GM18507 (cell line): ENCODE measurements at regions not wholly inside any gene's neighbourhood (a gene's known extent, or its start where the extent isn't known, plus 50 kb on each side); places are given as distances from the start of the nearest gene placed in this dataset.
"Not testable (repeated sequence)": the region's sequence is repeated elsewhere in the genome, so short reads cannot be mapped to it uniquely, and the experiment has no call there.

Experiments
- DNase-seq: peaks from one replicate; pipeline ENCODE4 v3.0.0; 2011; ENCODE audit warnings: low read depth; ENCODE audit not compliant: insufficient read length; ENCODE audit errors: extremely low spot score
- FAIRE-seq: peaks from 2 replicates; lab custom pipeline; 2011; peaks lifted over from hg19 to GRCh38; lab: Jason Lieb, UNC

GRCh38 chr17:34000639-34001038 is 254.4 kb upstream of the CCL2 start:
- DNase-seq (no peak), FAIRE-seq (no peak)

GRCh38 chr17:34001246-34001645 is 253.8 kb upstream of the CCL2 start:
- FAIRE-seq: no peak
- DNase-seq: no peak

GRCh38 chr17:34006126-34006525 is 249.0 kb upstream of the CCL2 start:
- FAIRE-seq (no peak), DNase-seq (no peak)

- FAIRE-seq (no peak), DNase-seq (no peak)
Measured at GRCh38 chr17:34008125-34008524, 247.0 kb upstream of the CCL2 start.

GRCh38 chr17:34009912-34010311 is 245.2 kb upstream of the CCL2 start:
- no peak for DNase-seq
- no peak for FAIRE-seq

GRCh38 chr17:34010534-34010933 is 244.6 kb upstream of the CCL2 start:
- DNase-seq (no peak), FAIRE-seq (no peak)

GRCh38 chr17:34011599-34011998 is 243.5 kb upstream of the CCL2 start:
- DNase-seq: no peak
- FAIRE-seq: no peak

- DNase-seq (no peak), FAIRE-seq (no peak)
Measured at GRCh38 chr17:34012709-34013375, 242.2 kb upstream of the CCL2 start.

- DNase-seq (no peak), FAIRE-seq (no peak)
Measured at GRCh38 chr17:34015253-34015652, 239.8 kb upstream of the CCL2 start.

GRCh38 chr17:34024386-34024785 is 230.7 kb upstream of the CCL2 start:
- DNase-seq (no peak), FAIRE-seq (no peak)

- no peak for DNase-seq
- FAIRE-seq: no peak
Measured at GRCh38 chr17:34024806-34025551, 230.1 kb upstream of the CCL2 start.

- not testable (repeated sequence) for DNase-seq, FAIRE-seq
Measured at GRCh38 chr17:34030601-34031000, 224.5 kb upstream of the CCL2 start.

GRCh38 chr17:34032305-34032704 is 222.8 kb upstream of the CCL2 start:
- DNase-seq, FAIRE-seq: not testable (repeated sequence)

GRCh38 chr17:34038786-34039185 is 216.3 kb upstream of the CCL2 start:
- not testable (repeated sequence) for DNase-seq, FAIRE-seq

GRCh38 chr17:34039213-34039612 is 215.9 kb upstream of the CCL2 start:
- DNase-seq, FAIRE-seq: not testable (repeated sequence)

- not testable (repeated sequence) for FAIRE-seq
Measured at GRCh38 chr17:34039759-34040555, 215.1 kb upstream of the CCL2 start.

GRCh38 chr17:34045990-34046389 is 209.1 kb upstream of the CCL2 start:
- FAIRE-seq (no peak), DNase-seq (no peak)

More at GRCh38 chr17:34039759-34040555, 215.1 kb upstream of the CCL2 start:
- DNase-seq: not testable (repeated sequence)

- FAIRE-seq (no peak), DNase-seq (no peak)
Measured at GRCh38 chr17:34051046-34051445, 204.0 kb upstream of the CCL2 start.

GRCh38 chr17:34054495-34054894 is 200.6 kb upstream of the CCL2 start:
- FAIRE-seq: no peak

GRCh38 chr17:34055606-34056005 is 199.5 kb upstream of the CCL2 start:
- DNase-seq (no peak), FAIRE-seq (no peak)

More at GRCh38 chr17:34054495-34054894, 200.6 kb upstream of the CCL2 start:
- DNase-seq: no peak
